Esophagus squamous epithelium (tissue), 4 donors: ENCODE measurements at regions not wholly inside any gene's neighbourhood (a gene's known extent, or its start where the extent isn't known, plus 50 kb on each side); places are given as distances from the start of the nearest gene placed in this dataset.

Experiments
- CTCF ChIP-seq, 6 experiments: fragments of 450-650 bp in 4 of 6; fragments of 200-600 bp in 2 of 6; sonication (generic) in 2 of 6; IDR thresholded peaks; one replicate each; pipeline ENCODE4 v1.5.1; 2016 to 2019; ENCODE audit warnings: antibody characterized with exemption in 6 of 6, mild to moderate bottlenecking in 4 of 6, moderate library complexity in 4 of 6
- POLR2A ChIP-seq, 4 donors: fragments of 450-650 bp; IDR thresholded peaks; one replicate each; pipeline ENCODE4 v1.6.1; 2017; ENCODE audit warnings: antibody characterized with exemption in 4 of 4, mild to moderate bottlenecking in 4 of 4, moderate library complexity in 3 of 4

DNA sequence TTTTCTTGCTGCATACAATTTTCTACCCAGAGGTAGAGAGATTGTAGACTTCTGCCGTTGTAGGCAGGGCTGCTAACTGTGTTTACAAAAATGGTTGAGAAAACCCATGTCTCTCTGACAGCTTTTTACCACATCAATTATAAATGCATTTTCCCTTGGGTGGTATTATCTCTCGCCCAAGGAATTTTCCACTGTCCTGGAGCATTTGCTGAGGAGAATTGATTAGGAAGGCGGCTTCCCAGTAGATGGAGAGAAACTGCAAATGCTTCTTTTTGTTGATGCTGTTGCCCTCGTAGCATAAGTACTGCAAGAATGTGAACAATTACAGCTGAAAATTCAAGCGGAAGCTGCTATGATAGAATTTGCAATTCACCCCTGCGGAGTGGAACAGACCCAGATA lies 1007.7 kb upstream of the KLHL29 start:
- TF ChIP-seq CTCF (IDR thresholded peaks at IDR 0.05) (no peak), POLR2A (IDR thresholded peaks at IDR 0.05) (no peak)
